IMR-90 (cell line): ENCODE measurements at regions not wholly inside any gene's neighbourhood (a gene's known extent, or its start where the extent isn't known, plus 50 kb on each side); places are given as distances from the start of the nearest gene placed in this dataset.

Experiments
- ATAC-seq: fragments of 200-7000 bp; cut with Tn5 transposase; 2 replicates; pipeline ENCODE4 v1.9.1; 2020; ENCODE audit warnings: low read depth, mild to moderate bottlenecking, moderate library complexity
- BruUV-seq: library from RNA; stranded (reverse); fragments of 400-500 nt; replicated peaks from 2 replicates; lab custom pipeline; 2021; lab: Mats Ljungman, UMichigan
- CTCF ChIA-PET: fragments of 300-600 bp; formaldehyde crosslinking; extraction: SDS; loops from one replicate; lab custom pipeline; 2021; ENCODE audit warnings: antibody characterized with exemption; lab: Yijun Ruan, JAX
- POLR2A ChIA-PET: fragments of 300-600 bp; sonication (Branson Sonifier 250); formaldehyde crosslinking; loops from one replicate; lab custom pipeline; 2022; ENCODE audit warnings: antibody characterized with exemption; ENCODE audit not compliant: unreplicated experiment; lab: Charles Lee
- DNase-seq: peaks from one replicate; pipeline ENCODE4 v3.0.0; 2013
- H2AFZ ChIP-seq: replicated peaks from 2 replicates; pipeline ENCODE3; 2013; ENCODE audit warnings: low read length, mild to moderate bottlenecking; ENCODE audit not compliant: poor library complexity
- H2AK5ac ChIP-seq: 2 replicates; pipeline ENCODE4 v1.6.1; 2013; ENCODE audit warnings: low read depth, low read length, inconsistent platforms
- H2AK9ac ChIP-seq: replicated peaks from 2 replicates; pipeline ENCODE3; 2013; ENCODE audit warnings: mild to moderate bottlenecking, low read depth, low read length, moderate library complexity; ENCODE audit not compliant: poor library complexity
- H2BK120ac ChIP-seq: 2 replicates; pipeline ENCODE4 v1.6.1; 2013; ENCODE audit warnings: low read depth, low read length, inconsistent platforms
- H2BK15ac ChIP-seq: 3 replicates; pipeline ENCODE4 v1.6.1; 2013; ENCODE audit warnings: low read depth, low read length, inconsistent platforms
- H2BK20ac ChIP-seq: 2 replicates; pipeline ENCODE4 v1.6.1; 2013; ENCODE audit warnings: low read depth, mild to moderate bottlenecking, inconsistent platforms, low read length, moderate library complexity
- H2BK5ac ChIP-seq: 2 replicates; pipeline ENCODE4 v1.6.1; 2013; ENCODE audit warnings: mild to moderate bottlenecking, low read depth, low read length, inconsistent platforms; ENCODE audit not compliant: poor library complexity, severe bottlenecking
- H3K14ac ChIP-seq: replicated peaks from 2 replicates; pipeline ENCODE4 v1.6.1; 2013; ENCODE audit warnings: low read depth, low read length, inconsistent platforms
- H3K18ac ChIP-seq: 2 replicates; pipeline ENCODE4 v1.6.1; 2013; ENCODE audit warnings: low read depth, low read length, control low read depth
- H3K23ac ChIP-seq: 2 replicates; pipeline ENCODE4 v1.6.1; 2013; ENCODE audit warnings: low read depth, low read length, inconsistent platforms
- H3K27ac ChIP-seq: 2 replicates; pipeline ENCODE4 v1.5.1; 2013; ENCODE audit warnings: mild to moderate bottlenecking, control low read depth, low read length; ENCODE audit not compliant: insufficient read depth
- H3K27me3 ChIP-seq: 2 replicates; pipeline ENCODE4 v1.6.1; 2013; ENCODE audit warnings: low read length; ENCODE audit not compliant: control insufficient read depth, insufficient read depth
- H3K36me3 ChIP-seq: 2 replicates; pipeline ENCODE4 v1.6.1; 2013; ENCODE audit warnings: low read length, mixed read lengths; ENCODE audit not compliant: control insufficient read depth, insufficient read depth
- H3K4ac ChIP-seq: 2 replicates; pipeline ENCODE4 v1.6.1; 2013; ENCODE audit warnings: low read depth, low read length, inconsistent platforms
- H3K4me1 ChIP-seq: 2 replicates; pipeline ENCODE4 v1.6.1; 2013; ENCODE audit warnings: low read length, mixed read lengths; ENCODE audit not compliant: control insufficient read depth, insufficient read depth
- H3K4me2 ChIP-seq: 2 replicates; pipeline ENCODE4 v1.6.1; 2013; ENCODE audit warnings: low read depth, mild to moderate bottlenecking, control low read depth, low read length, moderate library complexity
- H3K4me3 ChIP-seq: 2 replicates; pipeline ENCODE4 v1.5.1; 2013; ENCODE audit warnings: low read depth, mild to moderate bottlenecking, control low read depth, low read length, moderate library complexity; ENCODE audit not compliant: insufficient read depth
- H3K56ac ChIP-seq: 2 replicates; pipeline ENCODE4 v1.6.1; 2013; ENCODE audit warnings: low read length, inconsistent platforms; ENCODE audit not compliant: insufficient read depth; ENCODE audit errors: extremely low read depth
- H3K79me1 ChIP-seq, 2 experiments: 2 replicates each; pipeline ENCODE4 v1.6.1; 2013; ENCODE audit warnings: low read length in 2 of 2, inconsistent platforms in 1 of 2, low read depth in 1 of 2
- H3K9ac ChIP-seq: 2 replicates; pipeline ENCODE4 v1.6.1; 2013; ENCODE audit warnings: low read depth, low read length, control low read depth
- H3K9me1 ChIP-seq: 2 replicates; pipeline ENCODE4 v1.6.1; 2013; ENCODE audit warnings: low read length, inconsistent platforms; ENCODE audit not compliant: insufficient read depth
- H3K9me3 ChIP-seq: 2 replicates; pipeline ENCODE4 v1.6.1; 2013; ENCODE audit warnings: low read length; ENCODE audit not compliant: control insufficient read depth, insufficient read depth
- H4K20me1 ChIP-seq: 2 replicates; pipeline ENCODE4 v1.6.1; 2013; ENCODE audit warnings: low read length, inconsistent platforms; ENCODE audit not compliant: insufficient read depth
- H4K5ac ChIP-seq: 2 replicates; pipeline ENCODE4 v1.6.1; 2013; ENCODE audit warnings: mild to moderate bottlenecking, low read depth, low read length, control low read depth
- H4K8ac ChIP-seq, 2 experiments: 2 replicates each; pipeline ENCODE4 v1.6.1; 2013; ENCODE audit warnings: low read depth in 2 of 2, low read length in 2 of 2, control low read depth in 1 of 2, inconsistent platforms in 1 of 2
- H4K91ac ChIP-seq: 2 replicates; pipeline ENCODE4 v1.6.1; 2013; ENCODE audit warnings: low read depth, low read length, inconsistent platforms; ENCODE audit not compliant: insufficient read depth
- BHLHE40 ChIP-seq: fragments of 150-350 bp; IDR thresholded peaks from 2 replicates; pipeline ENCODE4 v1.6.1; 2016; ENCODE audit warnings: mild to moderate bottlenecking, low read depth, low read length
- CEBPB ChIP-seq: IDR thresholded peaks from 2 replicates; pipeline ENCODE4 v1.6.1; 2012; ENCODE audit warnings: low read depth, low read length, improper control_type of control experiment
- CHD1 ChIP-seq: IDR thresholded peaks from 2 replicates; pipeline ENCODE4 v1.6.1; 2012; ENCODE audit warnings: low read depth, low read length, improper control_type of control experiment
- CTCF ChIP-seq: conservative IDR thresholded peaks from 2 replicates; pipeline ENCODE4 v1.5.1; 2012; ENCODE audit warnings: mild to moderate bottlenecking, low read depth, low read length, improper control_type of control experiment
- FOS ChIP-seq: fragments of 150-350 bp; IDR thresholded peaks from 2 replicates; pipeline ENCODE4 v1.6.1; 2016; ENCODE audit warnings: low read depth, low read length
- MAFK ChIP-seq: IDR thresholded peaks from 2 replicates; pipeline ENCODE4 v1.6.1; 2012; ENCODE audit warnings: low read depth, low read length, improper control_type of control experiment
- NFE2L2 ChIP-seq: fragments of 150-350 bp; IDR thresholded peaks from 2 replicates; pipeline ENCODE4 v1.6.1; 2016; ENCODE audit warnings: low read depth, mild to moderate bottlenecking, low read length
- POLR2A ChIP-seq: IDR thresholded peaks from 2 replicates; pipeline ENCODE4 v1.6.1; 2012; ENCODE audit warnings: mild to moderate bottlenecking, low read depth, low read length
- RAD21 ChIP-seq: IDR thresholded peaks from 2 replicates; pipeline ENCODE4 v1.6.1; 2012; ENCODE audit warnings: low read length, improper control_type of control experiment
- RCOR1 ChIP-seq: IDR thresholded peaks from 2 replicates; pipeline ENCODE4 v1.6.1; 2012; ENCODE audit warnings: mild to moderate bottlenecking, low read length, improper control_type of control experiment; ENCODE audit not compliant: insufficient replicate concordance
- RFX5 ChIP-seq: IDR thresholded peaks from 2 replicates; pipeline ENCODE4 v1.8.0; 2012; ENCODE audit warnings: low read depth, mild to moderate bottlenecking, low read length, moderate library complexity
- SMC3 ChIP-seq: fragments of 150-350 bp; IDR thresholded peaks from 2 replicates; pipeline ENCODE4 v1.6.1; 2016; ENCODE audit warnings: low read depth, mild to moderate bottlenecking, antibody characterized with exemption, low read length, moderate library complexity
- WGBS, 2 experiments: methylation state at CpG; one replicate each; pipeline versions ENCODE4 v1.1.5 to v1.1.7; 2013; ENCODE audit warnings: missing lambda C conversion rate in 2 of 2; ENCODE audit not compliant: insufficient read length in 1 of 2; ENCODE audit errors: extremely low coverage in 2 of 2; 5-methylcytosine and 5-hydroxymethylcytosine counted together
- dilution Hi-C: fragments of 300-500 bp; cut with HindIII; formaldehyde crosslinking; loops from one replicate; pipeline ENCODE4 v1.14.3; 2018; ENCODE audit warnings: low sequenced_read_pairs; ENCODE audit not compliant: unreplicated experiment
- in situ Hi-C: fragments of 300-500 bp; cut with MboI; formaldehyde crosslinking; loops from 3 replicates; pipeline ENCODE4 v1.14.3; 2019; ENCODE audit warnings: low sequenced_read_pairs, inconsistent platforms, mixed read lengths
- intact Hi-C: fragments of 100-400 bp; cut with micrococcal nuclease; formaldehyde crosslinking; loops from 2 replicates; pipeline ENCODE4 v1.10.0; 2022

- Histone ChIP-seq H2BK20ac (no peak overlapping the region), H3K4ac (no peak overlapping the region), H3K9me1 (no peaks in the 10 kb centered on the region), H2AFZ (no peak overlapping the region), H4K5ac (no peak overlapping the region), H4K8ac (no peak overlapping the region), H2AK9ac (no peak overlapping the region), H2AK5ac (no peak overlapping the region), H3K79me1 (no peaks in the 10 kb centered on the region), H3K4me1 (no peaks in the 10 kb centered on the region), H3K27ac (no peak overlapping the region), H3K56ac (no peak overlapping the region), H2BK15ac (no peak overlapping the region), H2BK120ac (no peak overlapping the region), H3K4me2 (no peak overlapping the region), H3K36me3 (no peaks in the 10 kb centered on the region), H3K9ac (no peak overlapping the region), H2BK5ac (no peak overlapping the region), H3K23ac (no peak overlapping the region), H4K91ac (no peak overlapping the region), H3K18ac (no peak overlapping the region), H3K14ac (no peak overlapping the region), H3K4me3 (no peak overlapping the region), H4K20me1 (no peaks in the 10 kb centered on the region), H3K27me3 (no peaks in the 10 kb centered on the region), H3K9me3 (peaks cover 2% of the 10 kb centered on the region; the same call in 1 of the 2 replicates)
- POLR2A ChIA-PET, result no interaction called here
- dilution Hi-C loops, result no loop called here
- ATAC-seq, result no peak
- no TSS peak for BruUV-seq
- intact Hi-C loops, result no loop called here
- no peak for DNase-seq
- no CpG with 5 or more reads among the region's 2 CpGs for WGBS, 2 experiments
- in situ Hi-C loops, result no loop called here
- TF ChIP-seq FOS, result no peak
- TF ChIP-seq CEBPB, result no peak
- no peak for TF ChIP-seq NFE2L2
- no peak for TF ChIP-seq CHD1
- no peak for TF ChIP-seq RAD21
- TF ChIP-seq BHLHE40, result no peak
- no peak for TF ChIP-seq RCOR1
- TF ChIP-seq RFX5, result no peak
- no peak for TF ChIP-seq POLR2A
- TF ChIP-seq SMC3, result no peak
- TF ChIP-seq CTCF, result no peak
- TF ChIP-seq MAFK, result no peak
- CTCF ChIA-PET, result no interaction called here
These were observed 468.6 kb downstream of the COG6 start for GRCh38 chr13:40123962-40124632.
